PFSK-1 (cell line): ENCODE measurements at regions not wholly inside any gene's neighbourhood (a gene's known extent, or its start where the extent isn't known, plus 50 kb on each side); places are given as distances from the start of the nearest gene placed in this dataset.

Experiments
- POLR2AphosphoS5 ChIP-seq: IDR thresholded peaks from 2 replicates; pipeline ENCODE4 v1.6.1; 2012; ENCODE audit warnings: low read depth, mild to moderate bottlenecking, control low read depth, low read length, moderate library complexity
- SIN3A ChIP-seq: IDR thresholded peaks from 2 replicates; pipeline ENCODE4 v1.6.1; 2012; ENCODE audit warnings: mild to moderate bottlenecking, low read length, moderate library complexity, borderline replicate concordance; ENCODE audit not compliant: insufficient read depth
- TAF1 ChIP-seq: IDR thresholded peaks from 2 replicates; pipeline ENCODE4 v1.6.1; 2012; ENCODE audit warnings: low read length, control low read depth, borderline replicate concordance; ENCODE audit not compliant: insufficient read depth
- TF ChIP-seq, protein P1 (sequence below), 2 experiments: IDR thresholded peaks; 2 replicates each; pipeline versions ENCODE4 v1.6.1 to v1.8.0; 2011 to 2012; ENCODE audit warnings: low read depth in 2 of 2, low read length in 2 of 2, control low read depth in 1 of 2, inconsistent platforms in 1 of 2, mild to moderate bottlenecking in 1 of 2, moderate library complexity in 1 of 2; ENCODE audit not compliant: insufficient read depth in 1 of 2

DNA sequence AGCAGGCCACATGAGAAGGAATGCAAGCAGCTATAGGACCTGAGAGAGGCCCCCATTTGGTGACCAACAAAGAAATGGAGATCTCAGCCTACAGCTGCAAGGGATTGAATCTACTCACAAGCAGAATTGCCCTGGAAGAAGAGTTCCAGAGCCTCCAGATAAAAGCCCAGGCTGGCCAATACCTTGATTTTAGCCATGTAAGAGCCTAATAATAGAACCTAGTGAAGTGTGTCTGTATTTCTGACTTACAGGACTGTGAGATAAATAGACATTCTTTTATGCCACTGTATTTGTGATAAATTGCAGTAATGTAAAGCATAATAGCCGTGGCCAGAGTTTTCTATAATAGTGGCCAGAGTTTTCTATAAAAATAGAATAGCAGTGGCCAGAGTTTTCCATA, 254.6 kb downstream of the PYDC2 start:
- TF ChIP-seq, protein P1, sequence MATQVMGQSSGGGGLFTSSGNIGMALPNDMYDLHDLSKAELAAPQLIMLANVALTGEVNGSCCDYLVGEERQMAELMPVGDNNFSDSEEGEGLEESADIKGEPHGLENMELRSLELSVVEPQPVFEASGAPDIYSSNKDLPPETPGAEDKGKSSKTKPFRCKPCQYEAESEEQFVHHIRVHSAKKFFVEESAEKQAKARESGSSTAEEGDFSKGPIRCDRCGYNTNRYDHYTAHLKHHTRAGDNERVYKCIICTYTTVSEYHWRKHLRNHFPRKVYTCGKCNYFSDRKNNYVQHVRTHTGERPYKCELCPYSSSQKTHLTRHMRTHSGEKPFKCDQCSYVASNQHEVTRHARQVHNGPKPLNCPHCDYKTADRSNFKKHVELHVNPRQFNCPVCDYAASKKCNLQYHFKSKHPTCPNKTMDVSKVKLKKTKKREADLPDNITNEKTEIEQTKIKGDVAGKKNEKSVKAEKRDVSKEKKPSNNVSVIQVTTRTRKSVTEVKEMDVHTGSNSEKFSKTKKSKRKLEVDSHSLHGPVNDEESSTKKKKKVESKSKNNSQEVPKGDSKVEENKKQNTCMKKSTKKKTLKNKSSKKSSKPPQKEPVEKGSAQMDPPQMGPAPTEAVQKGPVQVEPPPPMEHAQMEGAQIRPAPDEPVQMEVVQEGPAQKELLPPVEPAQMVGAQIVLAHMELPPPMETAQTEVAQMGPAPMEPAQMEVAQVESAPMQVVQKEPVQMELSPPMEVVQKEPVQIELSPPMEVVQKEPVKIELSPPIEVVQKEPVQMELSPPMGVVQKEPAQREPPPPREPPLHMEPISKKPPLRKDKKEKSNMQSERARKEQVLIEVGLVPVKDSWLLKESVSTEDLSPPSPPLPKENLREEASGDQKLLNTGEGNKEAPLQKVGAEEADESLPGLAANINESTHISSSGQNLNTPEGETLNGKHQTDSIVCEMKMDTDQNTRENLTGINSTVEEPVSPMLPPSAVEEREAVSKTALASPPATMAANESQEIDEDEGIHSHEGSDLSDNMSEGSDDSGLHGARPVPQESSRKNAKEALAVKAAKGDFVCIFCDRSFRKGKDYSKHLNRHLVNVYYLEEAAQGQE (IDR thresholded peaks at IDR 0.05; ENCODE audit: insufficient read depth in 1 of 2, low read depth in 2 of 2, low read length in 2 of 2): no peak
- TF ChIP-seq SIN3A (no peak), TAF1 (no peak), POLR2AphosphoS5 (no peak)
